H1 (cell line): ENCODE measurements at regions not wholly inside any gene's neighbourhood (a gene's known extent, or its start where the extent isn't known, plus 50 kb on each side); places are given as distances from the start of the nearest gene placed in this dataset.

Experiments
- ATF2 ChIP-seq: IDR thresholded peaks from 2 replicates; pipeline ENCODE4 v1.6.1; 2012; ENCODE audit warnings: low read length, inconsistent platforms
- CBX5 ChIP-seq: fragments of 300-800, 300-1000 bp; sonication (generic); IDR thresholded peaks from 2 replicates; pipeline ENCODE4 v1.7.1; 2016; ENCODE audit warnings: antibody characterized with exemption, low read length, low read depth
- CREB1 ChIP-seq: IDR thresholded peaks from 2 replicates; pipeline ENCODE4 v1.6.1; 2012; ENCODE audit warnings: inconsistent platforms
- CTCF ChIP-seq, 3 experiments: IDR thresholded peaks; 1 replicate in 2 of 3; 2 replicates in 1 of 3; pipeline versions ENCODE4 v1.5.1 to v1.6.1; 2011; ENCODE audit warnings: low read length in 3 of 3, mild to moderate bottlenecking in 3 of 3, inconsistent platforms in 2 of 3, low read depth in 1 of 3, moderate library complexity in 1 of 3; ENCODE audit not compliant: insufficient read depth in 1 of 3; ENCODE audit errors: control extremely low read depth in 1 of 3
- E2F6 ChIP-seq: IDR thresholded peaks from 2 replicates; pipeline ENCODE4 v1.6.1; 2012; ENCODE audit warnings: inconsistent platforms
- EGR1 ChIP-seq: IDR thresholded peaks from 2 replicates; pipeline ENCODE4 v1.6.1; 2011; ENCODE audit warnings: low read depth, low read length, borderline replicate concordance
- EZH2 ChIP-seq: fragments of 200-600 bp; sonication (generic); IDR thresholded peaks from 2 replicates; pipeline ENCODE4 v1.7.1; 2012; ENCODE audit warnings: low read depth, mild to moderate bottlenecking, moderate library complexity, low read length, inconsistent platforms; ENCODE audit not compliant: severe bottlenecking
- HDAC2 ChIP-seq, 2 experiments: fragments of 300-600 bp in 1 of 2; sonication (generic) in 1 of 2; IDR thresholded peaks; 2 replicates each; pipeline ENCODE4 v1.6.1; 2011 to 2012; ENCODE audit warnings: low read depth in 2 of 2, low read length in 2 of 2, mild to moderate bottlenecking in 2 of 2, moderate library complexity in 2 of 2, borderline replicate concordance in 1 of 2, inconsistent platforms in 1 of 2
- MAX ChIP-seq: IDR thresholded peaks from 2 replicates; pipeline ENCODE4 v1.6.1; 2012; ENCODE audit warnings: inconsistent platforms
- RAD21 ChIP-seq, 2 experiments: IDR thresholded peaks in 1 of 2; conservative IDR thresholded peaks in 1 of 2; 2 replicates each; pipeline ENCODE4 v1.6.1; 2011; ENCODE audit warnings: low read depth in 2 of 2, low read length in 2 of 2, improper control_type of control experiment in 1 of 2, inconsistent platforms in 1 of 2, mild to moderate bottlenecking in 1 of 2, moderate library complexity in 1 of 2
- SIN3A ChIP-seq, 2 experiments: IDR thresholded peaks in 1 of 2; conservative IDR thresholded peaks in 1 of 2; 2 replicates each; pipeline ENCODE4 v1.6.1; 2011 to 2012; ENCODE audit warnings: low read length in 2 of 2, improper control_type of control experiment in 1 of 2, low read depth in 1 of 2, mild to moderate bottlenecking in 1 of 2
- SP1 ChIP-seq: IDR thresholded peaks from 2 replicates; pipeline ENCODE4 v1.6.1; 2011; ENCODE audit warnings: low read depth, low read length
- TAF1 ChIP-seq: IDR thresholded peaks from 2 replicates; pipeline ENCODE4 v1.6.1; 2011; ENCODE audit warnings: mild to moderate bottlenecking, low read depth, low read length
- ZNF274 ChIP-seq: IDR thresholded peaks from 2 replicates; pipeline ENCODE4 v1.7.0; 2012; ENCODE audit warnings: low read length, borderline replicate concordance; ENCODE audit errors: extremely low read depth

GRCh38 chr14:43308421-43309110, 1198.5 kb downstream of the FSCB start:
- no peak for TF ChIP-seq EGR1
- no peak for TF ChIP-seq CTCF (IDR thresholded peaks at IDR 0.05; ENCODE audit: control extremely low read depth in 1 of 3, insufficient read depth in 1 of 3, low read depth in 1 of 3, low read length in 3 of 3)
- TF ChIP-seq SP1 = no peak
- no peak for TF ChIP-seq ATF2
- TF ChIP-seq TAF1 = no peak
- no peak for TF ChIP-seq ZNF274
- no peak for TF ChIP-seq SIN3A (conservative IDR thresholded peaks at IDR 0.05 in 1 of 2, IDR thresholded peaks at IDR 0.05 in 1 of 2; ENCODE audit: low read depth in 1 of 2, low read length in 2 of 2)
- no peak for TF ChIP-seq RAD21 (IDR thresholded peaks at IDR 0.05 in 1 of 2, conservative IDR thresholded peaks at IDR 0.05 in 1 of 2; ENCODE audit: low read depth in 2 of 2, low read length in 2 of 2)
- no peak for TF ChIP-seq MAX
- TF ChIP-seq HDAC2 (IDR thresholded peaks at IDR 0.05; ENCODE audit: borderline replicate concordance in 1 of 2, low read depth in 2 of 2, low read length in 2 of 2) = no peak
- no peak for TF ChIP-seq CBX5
- no peak for TF ChIP-seq CREB1
- TF ChIP-seq E2F6 = no peak
- TF ChIP-seq EZH2 = no peak
